HL-60 (cell line): ENCODE measurements at regions not wholly inside any gene's neighbourhood (a gene's known extent, or its start where the extent isn't known, plus 50 kb on each side); places are given as distances from the start of the nearest gene placed in this dataset.

Experiments used
- DNase-seq, 2 experiments: peaks; one replicate each; pipeline ENCODE4 v3.0.0-alpha.2; 2010 to 2020; ENCODE audit warnings: low read depth in 1 of 2, low spot score in 1 of 2
- H3K27ac ChIP-seq: fragments of 250-450 bp; sonication (Bioruptor Pico); replicated peaks from 2 replicates; pipeline ENCODE4 v1.5.1; 2020; ENCODE audit warnings: mild to moderate bottlenecking, moderate library complexity
- H3K27me3 ChIP-seq: fragments of 250-450 bp; sonication (Bioruptor Pico); 2 replicates; pipeline ENCODE4 v1.5.1; 2021; ENCODE audit warnings: mild to moderate bottlenecking, moderate library complexity; ENCODE audit not compliant: insufficient read depth, poor library complexity, severe bottlenecking
- H3K4me3 ChIP-seq: replicated peaks from 2 replicates; pipeline ENCODE4 v1.5.1; 2011; ENCODE audit warnings: mild to moderate bottlenecking, control low read depth, low read length; ENCODE audit not compliant: insufficient read depth
- CTCF ChIP-seq: IDR thresholded peaks from one replicate; pipeline ENCODE4 v1.5.1; 2011; ENCODE audit warnings: low read length, control low read depth, inconsistent platforms; ENCODE audit not compliant: insufficient read depth
- GABPA ChIP-seq: IDR thresholded peaks from 2 replicates; pipeline ENCODE4 v1.6.1; 2012; ENCODE audit warnings: low read depth
- POLR2AphosphoS5 ChIP-seq: IDR thresholded peaks from 2 replicates; pipeline ENCODE4 v1.6.1; 2012; ENCODE audit warnings: low read depth
- REST ChIP-seq: IDR thresholded peaks from 2 replicates; pipeline ENCODE4 v1.6.1; 2012; ENCODE audit warnings: low read depth; ENCODE audit not compliant: insufficient replicate concordance
- SPI1 ChIP-seq: IDR thresholded peaks from 2 replicates; pipeline ENCODE4 v1.6.1; 2012; ENCODE audit warnings: low read depth, mild to moderate bottlenecking, borderline replicate concordance

- no peak overlapping the region for H3K27ac ChIP-seq
- no peak overlapping the region for H3K4me3 ChIP-seq
- no peaks in the 10 kb centered on the region for H3K27me3 ChIP-seq
- TF ChIP-seq REST (no peak), GABPA (no peak), SPI1 (no peak), POLR2AphosphoS5 (no peak), CTCF (no peak)
- DNase-seq, result no peak
These were observed 270.3 kb upstream of the IZUMO3 start for GRCh38 chr9:24816006-24816405.

GRCh38 chr9:24801344-24801743 is 255.6 kb upstream of the IZUMO3 start:
- no peak for DNase-seq
- no peaks in the 10 kb centered on the region for H3K27me3 ChIP-seq
- no peak overlapping the region for H3K27ac ChIP-seq
- H3K4me3 ChIP-seq, result no peak overlapping the region
- TF ChIP-seq GABPA, result no peak
- no peak for TF ChIP-seq CTCF
- TF ChIP-seq POLR2AphosphoS5, result no peak
- no peak for TF ChIP-seq SPI1
- TF ChIP-seq REST, result no peak

GRCh38 chr9:24793787-24794186 is 248.1 kb upstream of the IZUMO3 start:
- H3K27ac ChIP-seq, result no peak overlapping the region
- DNase-seq, result no peak
- TF ChIP-seq REST (no peak), CTCF (no peak), SPI1 (no peak), POLR2AphosphoS5 (no peak), GABPA (no peak)
- no peak overlapping the region for H3K4me3 ChIP-seq
- no peaks in the 10 kb centered on the region for H3K27me3 ChIP-seq
